DMS 273 (cell line): ENCODE measurements at regions not wholly inside any gene's neighbourhood (a gene's known extent, or its start where the extent isn't known, plus 50 kb on each side); places are given as distances from the start of the nearest gene placed in this dataset.
"Not testable (repeated sequence)": the region's sequence is repeated elsewhere in the genome, so short reads cannot be mapped to it uniquely, and the experiment has no call there.

Experiments used
- DNase-seq: peaks from one replicate; lab custom pipeline; 2025; ENCODE audit not compliant: unreplicated experiment; lab: John Stamatoyannopoulos, UW

GRCh38 chr6:130700397-130700796, 126.8 kb upstream of the SMLR1 start:
- no peak for DNase-seq

GRCh38 chr6:130708338-130708737, 118.9 kb upstream of the SMLR1 start:
- no peak for DNase-seq

GRCh38 chr6:130711641-130712040, 115.6 kb upstream of the SMLR1 start:
- not testable (repeated sequence) for DNase-seq

- DNase-seq: no peak
Observed at GRCh38 chr6:130713144-130713543, 114.1 kb upstream of the SMLR1 start.

GRCh38 chr6:130715058-130715457, 112.1 kb upstream of the SMLR1 start:
- DNase-seq: no peak

- DNase-seq: no peak
Observed at GRCh38 chr6:130716466-130716865, 110.7 kb upstream of the SMLR1 start.

- no peak for DNase-seq
Observed at GRCh38 chr6:130717657-130718056, 109.5 kb upstream of the SMLR1 start.

- DNase-seq: no peak
Observed at GRCh38 chr6:130720076-130720715, 107.0 kb upstream of the SMLR1 start.

GRCh38 chr6:130724089-130724488, 103.1 kb upstream of the SMLR1 start:
- DNase-seq: no peak

- DNase-seq: no peak
Observed at GRCh38 chr6:130725551-130725950, 101.7 kb upstream of the SMLR1 start.

- DNase-seq: not testable (repeated sequence)
Observed at GRCh38 chr6:130728064-130728463, 99.1 kb upstream of the SMLR1 start.

GRCh38 chr6:130730600-130730999, 96.6 kb upstream of the SMLR1 start:
- no peak for DNase-seq

GRCh38 chr6:130734161-130734560, 93.0 kb upstream of the SMLR1 start:
- DNase-seq: no peak

GRCh38 chr6:130740308-130740707, 86.9 kb upstream of the SMLR1 start:
- DNase-seq: no peak

- DNase-seq: no peak
Observed at GRCh38 chr6:130742131-130742681, 85.0 kb upstream of the SMLR1 start.

GRCh38 chr6:130743175-130743574, 84.0 kb upstream of the SMLR1 start:
- peak; percentile 1 for DNase-seq

GRCh38 chr6:130744576-130745366, 82.4 kb upstream of the SMLR1 start:
- no peak for DNase-seq

GRCh38 chr6:130748041-130748440, 79.2 kb upstream of the SMLR1 start:
- no peak for DNase-seq

GRCh38 chr6:130749402-130749801, 77.8 kb upstream of the SMLR1 start:
- DNase-seq: no peak

GRCh38 chr6:130752267-130752666, 74.9 kb upstream of the SMLR1 start:
- no peak for DNase-seq

- DNase-seq: no peak
Observed at GRCh38 chr6:130754786-130755367, 72.3 kb upstream of the SMLR1 start.
